Liver (tissue), 3 donors: ENCODE measurements at regions not wholly inside any gene's neighbourhood (a gene's known extent, or its start where the extent isn't known, plus 50 kb on each side); places are given as distances from the start of the nearest gene placed in this dataset.

Source experiments
- GABPA ChIP-seq, 2 donors: IDR thresholded peaks in 1 of 2; conservative IDR thresholded peaks in 1 of 2; 2 replicates each; pipeline ENCODE4 v1.6.1; 2016; ENCODE audit warnings: antibody characterized with exemption in 2 of 2, mild to moderate bottlenecking in 1 of 2, moderate library complexity in 1 of 2
- JUND ChIP-seq, 2 donors: IDR thresholded peaks; 2 replicates each; pipeline ENCODE4 v1.6.1; 2016; ENCODE audit warnings: antibody characterized with exemption in 2 of 2
- NR2F2 ChIP-seq: IDR thresholded peaks from 2 replicates; pipeline ENCODE4 v1.6.1; 2016; ENCODE audit warnings: antibody characterized with exemption
- RAD21 ChIP-seq, 2 donors: IDR thresholded peaks; 2 replicates each; pipeline ENCODE4 v1.6.1; 2016; ENCODE audit warnings: antibody characterized with exemption in 2 of 2, mild to moderate bottlenecking in 2 of 2
- REST ChIP-seq: IDR thresholded peaks from 2 replicates; pipeline ENCODE4 v1.6.1; 2016; ENCODE audit warnings: antibody characterized with exemption, mild to moderate bottlenecking
- RXRA ChIP-seq, 2 donors: IDR thresholded peaks; 2 replicates each; pipeline ENCODE4 v1.6.1; 2017 to 2018; ENCODE audit warnings: antibody characterized with exemption in 2 of 2, mild to moderate bottlenecking in 1 of 2
- TAF1 ChIP-seq: conservative IDR thresholded peaks from 2 replicates; pipeline ENCODE4 v1.6.1; 2016; ENCODE audit warnings: antibody characterized with exemption, mild to moderate bottlenecking
- YY1 ChIP-seq: IDR thresholded peaks from 2 replicates; pipeline ENCODE4 v1.6.1; 2016; ENCODE audit warnings: antibody characterized with exemption, mild to moderate bottlenecking
- TF ChIP-seq, protein P1 (sequence below): fragments of 150-350 bp; IDR thresholded peaks from 2 replicates; pipeline ENCODE4 v1.5.1; 2017; ENCODE audit warnings: improper control_type of control experiment, low read depth, low read length; ENCODE audit not compliant: missing input control
- TF ChIP-seq, protein P2 (sequence below): IDR thresholded peaks from 2 replicates; pipeline ENCODE4 v1.6.1; 2016; ENCODE audit warnings: antibody characterized with exemption
- donor health status: healthy.
- donor health status: healthy.

DNA sequence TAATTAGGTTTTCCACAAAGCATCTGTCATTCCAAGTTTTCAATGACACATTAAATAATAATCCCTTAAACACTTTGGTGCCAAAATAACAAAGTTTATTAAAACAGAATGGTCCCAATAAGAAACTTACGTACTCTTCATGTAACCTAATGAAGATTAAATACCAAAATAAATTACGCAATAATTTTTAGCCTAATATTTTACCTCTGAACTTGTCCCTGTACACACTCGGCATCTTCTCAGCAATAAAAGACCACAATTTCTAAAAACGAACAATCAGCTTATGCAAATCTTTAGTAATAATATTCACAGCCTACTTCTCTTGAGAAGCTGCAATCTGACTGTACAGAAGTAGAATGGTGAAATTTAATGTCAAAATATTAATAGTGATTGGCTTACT, 163.6 kb downstream of the ZDHHC21 start:
- TF ChIP-seq, protein P1, sequence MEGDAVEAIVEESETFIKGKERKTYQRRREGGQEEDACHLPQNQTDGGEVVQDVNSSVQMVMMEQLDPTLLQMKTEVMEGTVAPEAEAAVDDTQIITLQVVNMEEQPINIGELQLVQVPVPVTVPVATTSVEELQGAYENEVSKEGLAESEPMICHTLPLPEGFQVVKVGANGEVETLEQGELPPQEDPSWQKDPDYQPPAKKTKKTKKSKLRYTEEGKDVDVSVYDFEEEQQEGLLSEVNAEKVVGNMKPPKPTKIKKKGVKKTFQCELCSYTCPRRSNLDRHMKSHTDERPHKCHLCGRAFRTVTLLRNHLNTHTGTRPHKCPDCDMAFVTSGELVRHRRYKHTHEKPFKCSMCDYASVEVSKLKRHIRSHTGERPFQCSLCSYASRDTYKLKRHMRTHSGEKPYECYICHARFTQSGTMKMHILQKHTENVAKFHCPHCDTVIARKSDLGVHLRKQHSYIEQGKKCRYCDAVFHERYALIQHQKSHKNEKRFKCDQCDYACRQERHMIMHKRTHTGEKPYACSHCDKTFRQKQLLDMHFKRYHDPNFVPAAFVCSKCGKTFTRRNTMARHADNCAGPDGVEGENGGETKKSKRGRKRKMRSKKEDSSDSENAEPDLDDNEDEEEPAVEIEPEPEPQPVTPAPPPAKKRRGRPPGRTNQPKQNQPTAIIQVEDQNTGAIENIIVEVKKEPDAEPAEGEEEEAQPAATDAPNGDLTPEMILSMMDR = no peak
- TF ChIP-seq RAD21 (IDR thresholded peaks at IDR 0.05) (no peak), RXRA (IDR thresholded peaks at IDR 0.05) (no peak), JUND (IDR thresholded peaks at IDR 0.05) (no peak), GABPA (IDR thresholded peaks at IDR 0.05 in 1 of 2, conservative IDR thresholded peaks at IDR 0.05 in 1 of 2) (no peak), REST (no peak), TAF1 (no peak), YY1 (no peak), NR2F2 (no peak)
- TF ChIP-seq, protein P2, sequence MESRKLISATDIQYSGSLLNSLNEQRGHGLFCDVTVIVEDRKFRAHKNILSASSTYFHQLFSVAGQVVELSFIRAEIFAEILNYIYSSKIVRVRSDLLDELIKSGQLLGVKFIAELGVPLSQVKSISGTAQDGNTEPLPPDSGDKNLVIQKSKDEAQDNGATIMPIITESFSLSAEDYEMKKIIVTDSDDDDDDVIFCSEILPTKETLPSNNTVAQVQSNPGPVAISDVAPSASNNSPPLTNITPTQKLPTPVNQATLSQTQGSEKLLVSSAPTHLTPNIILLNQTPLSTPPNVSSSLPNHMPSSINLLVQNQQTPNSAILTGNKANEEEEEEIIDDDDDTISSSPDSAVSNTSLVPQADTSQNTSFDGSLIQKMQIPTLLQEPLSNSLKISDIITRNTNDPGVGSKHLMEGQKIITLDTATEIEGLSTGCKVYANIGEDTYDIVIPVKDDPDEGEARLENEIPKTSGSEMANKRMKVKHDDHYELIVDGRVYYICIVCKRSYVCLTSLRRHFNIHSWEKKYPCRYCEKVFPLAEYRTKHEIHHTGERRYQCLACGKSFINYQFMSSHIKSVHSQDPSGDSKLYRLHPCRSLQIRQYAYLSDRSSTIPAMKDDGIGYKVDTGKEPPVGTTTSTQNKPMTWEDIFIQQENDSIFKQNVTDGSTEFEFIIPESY = no peak
